AG10803 (cell line): ENCODE measurements at regions not wholly inside any gene's neighbourhood (a gene's known extent, or its start where the extent isn't known, plus 50 kb on each side); places are given as distances from the start of the nearest gene placed in this dataset.

ENCODE experiments used
- DNase-seq: peaks from one replicate; pipeline ENCODE4 v3.0.0; 2010; ENCODE audit warnings: low read depth
- H3K4me3 ChIP-seq: 2 replicates; pipeline ENCODE4 v1.5.1; 2011; ENCODE audit warnings: mild to moderate bottlenecking, low read length, control low read depth
- CTCF ChIP-seq: conservative IDR thresholded peaks from 2 replicates; pipeline ENCODE4 v1.5.1; 2011; ENCODE audit warnings: mild to moderate bottlenecking, low read length, control low read depth, inconsistent platforms

GRCh38 chr7:77473229-77474005 is 57.3 kb upstream of the GSAP start:
- no peak for TF ChIP-seq CTCF
- H3K4me3 ChIP-seq: no peak overlapping the region
- no peak for DNase-seq

- no peak for DNase-seq
- H3K4me3 ChIP-seq: no peak overlapping the region
- TF ChIP-seq CTCF: no peak
Observed at GRCh38 chr7:77469927-77470326, 53.8 kb upstream of the GSAP start.

GRCh38 chr7:77467408-77467807 is 51.3 kb upstream of the GSAP start:
- no peak overlapping the region for H3K4me3 ChIP-seq
- DNase-seq: no peak
- TF ChIP-seq CTCF: no peak

GRCh38 chr7:77466450-77466849 is 50.3 kb upstream of the GSAP start:
- no peak for DNase-seq
- no peak overlapping the region for H3K4me3 ChIP-seq
- no peak for TF ChIP-seq CTCF
